GM12873 (cell line): ENCODE measurements at regions not wholly inside any gene's neighbourhood (a gene's known extent, or its start where the extent isn't known, plus 50 kb on each side); places are given as distances from the start of the nearest gene placed in this dataset.

Experiments used
- CTCF ChIP-seq: IDR thresholded peaks from 2 replicates; pipeline ENCODE4 v1.5.1; 2012; ENCODE audit warnings: low read depth, mild to moderate bottlenecking, moderate library complexity, low read length, control low read depth; ENCODE audit not compliant: insufficient read depth; ENCODE audit errors: missing control alignments

DNA sequence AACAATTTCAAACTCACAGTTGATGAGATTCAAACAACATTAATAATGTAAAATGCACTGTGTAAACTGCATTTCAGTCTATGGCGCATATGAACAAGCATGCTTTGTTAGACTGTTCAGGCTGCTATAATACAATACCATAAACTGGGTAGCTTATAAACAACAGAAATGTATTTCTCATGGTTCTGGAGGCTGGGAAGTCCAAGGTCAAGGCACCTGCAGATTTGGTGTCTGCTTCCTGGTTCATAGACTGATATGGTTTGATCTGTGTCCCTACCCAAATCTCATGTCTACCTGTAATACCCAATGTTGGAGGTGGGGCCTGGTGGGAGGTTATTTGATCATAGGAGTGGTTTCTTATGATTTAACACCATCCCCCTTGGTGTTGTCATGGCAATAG lies 148.1 kb upstream of the SERPINE2 start:
- TF ChIP-seq CTCF, result no peak

DNA sequence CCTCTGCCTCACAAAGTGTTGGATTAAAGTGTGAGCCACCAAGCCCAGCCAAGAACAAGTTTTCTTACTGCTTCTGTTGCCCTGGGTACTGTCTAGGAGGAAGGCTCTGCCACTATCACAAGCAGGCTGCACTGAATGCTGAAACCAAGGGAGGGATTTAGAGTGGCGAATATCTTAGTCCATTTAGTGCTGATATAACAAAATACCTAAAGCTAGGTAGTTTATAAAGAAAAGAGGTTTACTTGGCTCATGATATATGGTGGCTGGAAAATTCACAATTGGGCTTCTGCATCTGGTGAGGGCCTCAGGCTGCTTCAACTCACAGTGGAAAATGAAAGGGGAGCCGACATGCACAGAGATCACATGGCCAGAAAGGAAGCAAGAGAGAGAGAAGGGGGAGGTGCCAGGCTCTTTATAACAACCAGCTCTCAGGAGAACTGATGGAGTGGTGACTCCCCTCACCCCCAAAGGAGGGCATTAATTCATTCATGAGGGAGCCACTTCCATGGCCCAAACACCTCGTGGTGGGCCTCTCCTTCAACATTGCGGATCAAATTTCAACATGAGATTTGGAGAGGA lies 146.0 kb upstream of the SERPINE2 start:
- TF ChIP-seq CTCF, result no peak

GRCh38 chr2:224183086-224183485 lies 144.0 kb upstream of the SERPINE2 start:
- TF ChIP-seq CTCF, result no peak

DNA sequence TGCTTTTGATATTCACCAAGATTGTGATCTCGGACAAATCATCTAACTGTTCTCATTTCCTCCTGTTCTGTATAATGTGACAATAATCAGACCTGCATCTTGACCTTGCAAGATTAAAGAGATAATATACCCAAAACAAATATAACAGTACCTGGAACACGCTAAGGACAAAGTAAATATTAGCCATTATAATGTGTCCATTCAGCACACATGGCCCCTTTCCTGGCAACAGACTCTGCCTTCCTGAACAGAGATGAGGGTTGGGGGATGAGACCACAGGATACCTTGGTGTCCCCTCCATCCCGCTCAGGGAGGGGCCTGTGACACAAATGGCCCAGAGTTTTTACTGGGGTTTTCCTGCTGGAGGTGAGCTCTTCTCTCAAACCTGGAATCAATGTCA lies 143.4 kb upstream of the SERPINE2 start:
- TF ChIP-seq CTCF, result no peak

DNA sequence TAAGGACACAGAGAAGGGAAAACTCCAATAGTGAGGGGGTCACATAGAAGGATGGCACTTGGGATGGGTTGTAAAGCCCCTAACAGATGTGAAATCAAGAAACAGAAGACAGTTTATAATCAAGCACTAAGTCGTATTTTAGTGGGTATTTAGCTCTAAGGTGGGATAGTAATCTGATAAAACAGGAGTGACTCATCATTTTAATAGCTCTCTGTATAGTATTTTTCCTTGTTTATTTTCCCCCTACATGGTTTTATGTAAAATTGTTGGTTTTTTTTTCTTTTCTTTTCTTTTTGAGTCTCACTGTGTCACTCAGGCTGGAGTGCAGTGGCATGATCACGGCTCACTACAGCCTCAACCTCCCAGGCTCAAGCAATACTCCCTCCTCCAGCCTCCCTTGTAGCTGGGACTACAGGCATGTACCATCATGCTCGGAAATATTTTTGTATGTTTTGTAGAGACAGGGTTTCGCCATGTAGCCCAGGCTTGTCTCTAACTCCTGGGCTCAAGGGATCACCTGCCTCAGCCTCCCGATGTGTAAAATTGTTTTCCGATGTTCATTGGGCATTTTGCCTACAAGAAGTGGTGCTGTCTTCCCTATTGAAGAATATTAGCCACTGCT lies 142.6 kb upstream of the SERPINE2 start:
- TF ChIP-seq CTCF, result no peak

DNA sequence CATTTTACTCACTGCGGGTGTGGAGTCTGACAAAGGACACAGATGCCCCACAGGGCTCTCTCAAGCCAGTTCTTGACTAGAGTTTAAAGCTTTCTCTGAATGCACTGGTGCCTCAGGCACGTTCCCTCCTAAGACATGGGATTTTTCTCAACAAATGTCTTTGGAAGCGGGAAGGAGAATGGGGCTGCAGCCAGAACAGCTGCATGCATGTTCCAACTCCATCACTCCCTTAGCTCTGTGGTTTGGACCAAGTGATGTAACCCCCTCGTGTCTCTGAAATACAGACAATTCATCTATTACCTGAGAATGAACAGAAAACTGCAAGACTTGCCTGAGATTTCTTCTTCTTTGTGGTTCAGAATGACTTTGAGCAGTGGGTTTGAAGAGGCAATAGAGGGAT lies 141.7 kb upstream of the SERPINE2 start:
- no peak for TF ChIP-seq CTCF

- TF ChIP-seq CTCF, result no peak
These were observed 139.0 kb upstream of the SERPINE2 start for GRCh38 chr2:224178056-224178455.

DNA sequence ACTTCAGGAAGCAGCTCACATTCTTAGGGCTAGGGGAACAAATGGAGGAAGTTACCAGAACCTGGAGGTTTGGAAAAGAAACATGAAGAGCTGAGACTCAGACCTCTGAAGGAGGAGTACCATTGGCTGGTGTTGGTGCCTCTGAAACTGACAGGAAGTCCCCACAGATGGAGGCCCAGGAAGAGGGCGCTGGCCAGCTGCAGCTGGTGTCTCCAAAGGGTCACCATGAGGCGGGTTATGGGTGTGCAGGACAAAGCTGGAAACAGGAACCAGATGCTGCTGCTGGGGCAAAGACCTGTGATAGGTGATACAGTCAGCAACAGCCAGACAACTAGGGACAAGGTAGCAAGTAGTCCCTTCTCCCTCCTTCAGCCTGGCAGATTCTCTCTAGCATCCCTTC lies 136.5 kb upstream of the SERPINE2 start:
- TF ChIP-seq CTCF, result no peak
